ENCODE measurements at regions not wholly inside any gene's neighbourhood (a gene's known extent, or its start where the extent isn't known, plus 50 kb on each side); places are given as distances from the start of the nearest gene placed in this dataset.

- TF ChIP-seq POLR2AphosphoS5 (IDR thresholded peaks at IDR 0.05) = no peak
- TF ChIP-seq POLR2A (IDR thresholded peaks at IDR 0.05) = no peak
- no peak for TF ChIP-seq EP300 (IDR thresholded peaks at IDR 0.05)
- TF ChIP-seq CTCF (IDR thresholded peaks at IDR 0.05) = no peak
- DNase-seq (no peak), ATAC-seq (ENCODE audit: low FRiP score in 2 of 2) (no peak)
- no peaks in the 10 kb centered on the region for H3K36me3 ChIP-seq
- H3K9me3 ChIP-seq = no peaks in the 10 kb centered on the region
- H3K27me3 ChIP-seq = no peaks in the 10 kb centered on the region
- no peak overlapping the region for H3K4me3 ChIP-seq
- 84 to 93% methylated on average over 2 of the region's 2 CpGs for WGBS, 2 donors
- H3K27ac ChIP-seq = no peak overlapping the region
- no peaks in the 10 kb centered on the region for H3K4me1 ChIP-seq
Measured at GRCh38 chr12:84653482-84653881, 259.1 kb downstream of the SLC6A15 start.

- ATAC-seq (ENCODE audit: low FRiP score in 2 of 2) = no peak
Measured at GRCh38 chr12:84648425-84648824, 264.2 kb downstream of the SLC6A15 start.

GRCh38 chr12:84644908-84645307 lies 267.7 kb downstream of the SLC6A15 start:
- TF ChIP-seq POLR2A (IDR thresholded peaks at IDR 0.05) (no peak), CTCF (IDR thresholded peaks at IDR 0.05) (no peak), POLR2AphosphoS5 (IDR thresholded peaks at IDR 0.05) (no peak), EP300 (IDR thresholded peaks at IDR 0.05) (no peak)
- no peaks in the 10 kb centered on the region for H3K27me3 ChIP-seq
- H3K9me3 ChIP-seq = no peaks in the 10 kb centered on the region
- no peak for ATAC-seq (ENCODE audit: low FRiP score in 2 of 2)
- H3K36me3 ChIP-seq = no peaks in the 10 kb centered on the region
- H3K4me1 ChIP-seq = no peaks in the 10 kb centered on the region
- 73 to 76% methylated on average over 2 of the region's 2 CpGs for WGBS, 2 donors
- H3K27ac ChIP-seq = no peak overlapping the region
- DNase-seq = no peak
- H3K4me3 ChIP-seq = no peak overlapping the region

More at GRCh38 chr12:84648425-84648824, 264.2 kb downstream of the SLC6A15 start:
- Histone ChIP-seq H3K9me3 (no peaks in the 10 kb centered on the region), H3K4me3 (no peak overlapping the region), H3K27me3 (no peaks in the 10 kb centered on the region), H3K27ac (no peak overlapping the region), H3K36me3 (no peaks in the 10 kb centered on the region), H3K4me1 (no peaks in the 10 kb centered on the region)
- TF ChIP-seq EP300 (IDR thresholded peaks at IDR 0.05) (no peak), CTCF (IDR thresholded peaks at IDR 0.05) (no peak), POLR2AphosphoS5 (IDR thresholded peaks at IDR 0.05) (no peak), POLR2A (IDR thresholded peaks at IDR 0.05) (no peak)
- no peak for DNase-seq

GRCh38 chr12:84643993-84644392 lies 268.6 kb downstream of the SLC6A15 start:
- Histone ChIP-seq H3K9me3 (no peaks in the 10 kb centered on the region), H3K36me3 (no peaks in the 10 kb centered on the region), H3K27ac (no peak overlapping the region), H3K4me3 (no peak overlapping the region), H3K27me3 (no peaks in the 10 kb centered on the region), H3K4me1 (no peaks in the 10 kb centered on the region)
- TF ChIP-seq POLR2A (IDR thresholded peaks at IDR 0.05) (no peak), POLR2AphosphoS5 (IDR thresholded peaks at IDR 0.05) (no peak), CTCF (IDR thresholded peaks at IDR 0.05) (no peak), EP300 (IDR thresholded peaks at IDR 0.05) (no peak)
- 82 to 92% methylated on average over 1 of the region's 1 CpG for WGBS, 2 donors
- DNase-seq = no peak
- ATAC-seq (ENCODE audit: low FRiP score in 2 of 2) = no peak

GRCh38 chr12:84641940-84642545 lies 270.6 kb downstream of the SLC6A15 start:
- 64 to 69% methylated on average over 2 of the region's 2 CpGs for WGBS, 2 donors
- DNase-seq = no peak
- Histone ChIP-seq H3K27ac (no peak overlapping the region), H3K4me1 (no peaks in the 10 kb centered on the region), H3K36me3 (no peaks in the 10 kb centered on the region), H3K4me3 (no peak overlapping the region), H3K27me3 (no peaks in the 10 kb centered on the region), H3K9me3 (no peaks in the 10 kb centered on the region)
- ATAC-seq (ENCODE audit: low FRiP score in 2 of 2) = no peak
- TF ChIP-seq CTCF (IDR thresholded peaks at IDR 0.05) (no peak), EP300 (IDR thresholded peaks at IDR 0.05) (no peak), POLR2A (IDR thresholded peaks at IDR 0.05) (no peak), POLR2AphosphoS5 (IDR thresholded peaks at IDR 0.05) (no peak)

All from upper lobe of left lung (tissue), 6 donors.